ENCODE measurements at regions not wholly inside any gene's neighbourhood (a gene's known extent, or its start where the extent isn't known, plus 50 kb on each side); places are given as distances from the start of the nearest gene placed in this dataset.

GRCh38 chr22:47341464-47341863 is 579.0 kb downstream of the TBC1D22A start:
- Histone ChIP-seq H3K9me3 (ENCODE audit: low read depth) (no peaks in the 10 kb centered on the region), H3K4me3 (no peak overlapping the region), H3K4me1 (ENCODE audit: low read depth) (no peaks in the 10 kb centered on the region), H3K27me3 (no peaks in the 10 kb centered on the region), H3K27ac (no peak overlapping the region), H3K36me3 (no peaks in the 10 kb centered on the region)
- no peak for TF ChIP-seq CTCF (IDR thresholded peaks at IDR 0.05; ENCODE audit: low read depth, low read length)
- no peak for DNase-seq (ENCODE audit: low read depth in 1 of 2, low spot score in 1 of 2)

GRCh38 chr22:47340851-47341436 is 578.5 kb downstream of the TBC1D22A start:
- H3K4me1 ChIP-seq (ENCODE audit: low read depth), result no peaks in the 10 kb centered on the region
- H3K9me3 ChIP-seq (ENCODE audit: low read depth), result no peaks in the 10 kb centered on the region
- no peak for TF ChIP-seq CTCF (IDR thresholded peaks at IDR 0.05; ENCODE audit: low read depth, low read length)
- no peaks in the 10 kb centered on the region for H3K27me3 ChIP-seq
- no peak for DNase-seq (ENCODE audit: low read depth in 1 of 2, low spot score in 1 of 2)
- no peak overlapping the region for H3K27ac ChIP-seq
- no peak overlapping the region for H3K4me3 ChIP-seq
- no peaks in the 10 kb centered on the region for H3K36me3 ChIP-seq

- Histone ChIP-seq H3K4me3 (no peak overlapping the region), H3K27ac (no peak overlapping the region), H3K9me3 (ENCODE audit: low read depth) (no peaks in the 10 kb centered on the region), H3K27me3 (no peaks in the 10 kb centered on the region), H3K4me1 (ENCODE audit: low read depth) (no peaks in the 10 kb centered on the region), H3K36me3 (no peaks in the 10 kb centered on the region)
- no peak for TF ChIP-seq CTCF (IDR thresholded peaks at IDR 0.05; ENCODE audit: low read depth, low read length)
- DNase-seq (ENCODE audit: low read depth in 1 of 2, low spot score in 1 of 2), result peak in 1 of 2 donors; percentile 79
Observed at GRCh38 chr22:47337161-47337621, 574.7 kb downstream of the TBC1D22A start.

- Histone ChIP-seq H3K9me3 (ENCODE audit: low read depth) (no peaks in the 10 kb centered on the region), H3K27ac (no peak overlapping the region)
- DNase-seq (ENCODE audit: low read depth in 1 of 2, low spot score in 1 of 2), result no peak
Observed at GRCh38 chr22:47335958-47336357, 573.5 kb downstream of the TBC1D22A start.

GRCh38 chr22:47335460-47335859 is 573.0 kb downstream of the TBC1D22A start:
- no peaks in the 10 kb centered on the region for H3K9me3 ChIP-seq (ENCODE audit: low read depth)
- TF ChIP-seq CTCF (IDR thresholded peaks at IDR 0.05; ENCODE audit: low read depth, low read length), result no peak

More at GRCh38 chr22:47335958-47336357, 573.5 kb downstream of the TBC1D22A start:
- Histone ChIP-seq H3K4me3 (no peak overlapping the region), H3K36me3 (no peaks in the 10 kb centered on the region), H3K27me3 (no peaks in the 10 kb centered on the region), H3K4me1 (ENCODE audit: low read depth) (no peaks in the 10 kb centered on the region)
- TF ChIP-seq CTCF (IDR thresholded peaks at IDR 0.05; ENCODE audit: low read depth, low read length), result no peak

More at GRCh38 chr22:47335460-47335859, 573.0 kb downstream of the TBC1D22A start:
- no peaks in the 10 kb centered on the region for H3K27me3 ChIP-seq
- H3K27ac ChIP-seq, result no peak overlapping the region
- no peaks in the 10 kb centered on the region for H3K36me3 ChIP-seq
- DNase-seq (ENCODE audit: low read depth in 1 of 2, low spot score in 1 of 2), result no peak
- H3K4me3 ChIP-seq, result no peak overlapping the region
- no peaks in the 10 kb centered on the region for H3K4me1 ChIP-seq (ENCODE audit: low read depth)
